ENCODE measurements at regions not wholly inside any gene's neighbourhood (a gene's known extent, or its start where the extent isn't known, plus 50 kb on each side); places are given as distances from the start of the nearest gene placed in this dataset.

DNA sequence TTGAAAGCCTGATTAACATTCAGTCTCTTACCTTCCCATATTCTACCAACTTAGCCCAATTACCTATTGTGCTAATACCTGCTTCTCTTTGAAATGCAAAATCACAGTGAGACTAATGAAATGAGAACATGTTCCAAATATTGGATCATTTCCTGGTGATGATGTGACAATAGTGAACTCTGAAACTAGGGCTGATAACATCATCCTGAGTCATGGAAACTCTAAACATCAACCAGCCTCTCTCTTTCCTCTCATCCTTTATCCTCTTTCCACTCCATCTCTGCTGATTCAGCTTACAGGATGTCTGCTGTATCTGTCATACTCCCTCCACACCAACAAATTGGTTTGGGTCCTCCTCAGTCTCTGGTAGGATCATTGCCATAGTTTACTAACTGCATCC, 98.8 kb upstream of the NCKAP5 start:
- Histone ChIP-seq H3K4me1 (no peaks in the 10 kb centered on the region), H3K36me3 (no peaks in the 10 kb centered on the region), H3K27ac (no peak overlapping the region), H3K4me3 (no peak overlapping the region), H3K9me3 (peaks cover 3 to 8% of the 10 kb centered on the region in 2 donors), H3K27me3 (no peaks in the 10 kb centered on the region)
- TF ChIP-seq, protein P1, sequence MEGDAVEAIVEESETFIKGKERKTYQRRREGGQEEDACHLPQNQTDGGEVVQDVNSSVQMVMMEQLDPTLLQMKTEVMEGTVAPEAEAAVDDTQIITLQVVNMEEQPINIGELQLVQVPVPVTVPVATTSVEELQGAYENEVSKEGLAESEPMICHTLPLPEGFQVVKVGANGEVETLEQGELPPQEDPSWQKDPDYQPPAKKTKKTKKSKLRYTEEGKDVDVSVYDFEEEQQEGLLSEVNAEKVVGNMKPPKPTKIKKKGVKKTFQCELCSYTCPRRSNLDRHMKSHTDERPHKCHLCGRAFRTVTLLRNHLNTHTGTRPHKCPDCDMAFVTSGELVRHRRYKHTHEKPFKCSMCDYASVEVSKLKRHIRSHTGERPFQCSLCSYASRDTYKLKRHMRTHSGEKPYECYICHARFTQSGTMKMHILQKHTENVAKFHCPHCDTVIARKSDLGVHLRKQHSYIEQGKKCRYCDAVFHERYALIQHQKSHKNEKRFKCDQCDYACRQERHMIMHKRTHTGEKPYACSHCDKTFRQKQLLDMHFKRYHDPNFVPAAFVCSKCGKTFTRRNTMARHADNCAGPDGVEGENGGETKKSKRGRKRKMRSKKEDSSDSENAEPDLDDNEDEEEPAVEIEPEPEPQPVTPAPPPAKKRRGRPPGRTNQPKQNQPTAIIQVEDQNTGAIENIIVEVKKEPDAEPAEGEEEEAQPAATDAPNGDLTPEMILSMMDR (IDR thresholded peaks at IDR 0.05) = no peak
- no peak for DNase-seq (ENCODE audit: low spot score in 2 of 2)
- intact Hi-C loops (cut with DNase I) = no loop called here

DNA sequence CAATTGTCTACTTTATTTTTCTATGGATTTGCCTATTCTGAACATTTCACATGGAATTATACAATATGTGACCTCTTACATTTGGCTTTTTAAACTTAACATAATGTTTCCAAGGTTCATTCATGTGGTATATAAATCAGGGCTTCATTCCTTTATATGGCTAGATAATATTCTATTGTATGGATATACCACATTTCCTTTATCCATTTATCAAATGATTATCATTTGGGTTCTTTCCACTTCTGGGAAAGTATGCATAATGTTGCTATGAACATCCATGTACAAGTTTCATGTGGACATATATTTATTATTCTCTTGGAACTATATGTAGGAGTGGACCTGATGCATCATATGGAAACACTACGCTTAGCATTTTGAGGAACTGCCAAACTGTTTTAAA, 99.7 kb upstream of the NCKAP5 start:
- intact Hi-C loops (cut with DNase I) = no loop called here
- H3K27ac ChIP-seq = no peak overlapping the region
- H3K9me3 ChIP-seq = peaks cover 3 to 8% of the 10 kb centered on the region in 2 donors
- H3K36me3 ChIP-seq = no peaks in the 10 kb centered on the region
- no peaks in the 10 kb centered on the region for H3K27me3 ChIP-seq
- peaks cover under 1 to 1% of the 10 kb centered on the region in 2 donors for H3K4me1 ChIP-seq
- H3K4me3 ChIP-seq = no peak overlapping the region
- DNase-seq (ENCODE audit: low spot score in 2 of 2) = no peak
- TF ChIP-seq, protein P1 (IDR thresholded peaks at IDR 0.05) = no peak

DNA sequence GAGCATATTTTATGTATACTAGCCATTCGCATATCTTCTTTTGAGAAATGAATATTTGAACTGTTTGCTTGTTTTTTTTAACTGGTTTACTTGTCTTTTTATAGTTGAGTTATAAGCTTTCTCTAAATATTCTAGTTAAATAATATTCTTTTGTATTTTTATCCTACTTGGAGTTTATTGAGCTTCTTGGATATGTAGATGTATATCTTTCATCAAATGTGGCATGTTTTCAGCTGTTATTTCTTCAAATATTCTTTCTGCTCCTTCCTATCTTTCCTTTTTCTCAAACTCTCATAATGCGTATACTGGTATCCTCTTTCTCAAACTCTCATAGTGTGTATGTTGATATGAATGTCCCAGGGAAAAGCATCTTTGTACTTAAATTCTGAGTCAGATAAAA, 100.3 kb upstream of the NCKAP5 start:
- DNase-seq (ENCODE audit: low spot score in 2 of 2) = no peak

DNA sequence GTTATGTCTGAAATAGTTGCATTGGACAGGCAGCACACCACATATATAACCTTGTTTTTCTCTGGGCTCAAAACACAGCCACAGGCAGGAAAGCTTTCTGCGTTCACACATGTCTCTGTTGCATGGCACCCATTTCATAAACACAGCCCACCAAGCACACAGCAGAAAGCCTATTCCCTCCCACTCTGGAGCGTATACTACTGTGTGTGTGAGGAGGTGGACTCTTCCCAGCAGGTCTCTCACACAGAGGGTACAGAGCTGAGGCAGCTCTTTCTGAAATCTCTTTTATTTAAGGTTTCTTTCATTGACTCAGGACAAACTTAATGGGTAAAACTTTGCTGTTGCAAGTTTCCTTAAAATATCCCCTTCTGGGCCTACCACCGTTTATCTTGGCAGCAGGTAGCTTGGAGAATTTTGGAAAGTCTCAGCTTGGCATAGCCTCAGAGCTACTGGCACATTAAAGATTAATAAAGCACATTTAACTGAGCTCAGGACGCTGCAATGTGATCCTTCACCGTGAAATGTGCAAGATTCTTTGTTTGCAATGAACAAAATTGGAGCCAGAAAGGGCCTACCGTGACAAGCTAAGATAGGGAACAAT, 105.1 kb upstream of the NCKAP5 start:
- no peak overlapping the region for H3K27ac ChIP-seq
- no peak overlapping the region for H3K4me3 ChIP-seq
- TF ChIP-seq, protein P1 (IDR thresholded peaks at IDR 0.05) = no peak

More for the DNA sequence above, 100.3 kb upstream of the NCKAP5 start:
- no peak overlapping the region for H3K4me3 ChIP-seq
- TF ChIP-seq, protein P1 (IDR thresholded peaks at IDR 0.05) = no peak
- no peaks in the 10 kb centered on the region for H3K27me3 ChIP-seq
- peaks cover 4 to 5% of the 10 kb centered on the region in 2 donors for H3K4me1 ChIP-seq
- no peak overlapping the region for H3K27ac ChIP-seq
- peaks cover 3 to 8% of the 10 kb centered on the region in 2 donors for H3K9me3 ChIP-seq
- no peaks in the 10 kb centered on the region for H3K36me3 ChIP-seq
- intact Hi-C loops (cut with DNase I) = no loop called here

DNA sequence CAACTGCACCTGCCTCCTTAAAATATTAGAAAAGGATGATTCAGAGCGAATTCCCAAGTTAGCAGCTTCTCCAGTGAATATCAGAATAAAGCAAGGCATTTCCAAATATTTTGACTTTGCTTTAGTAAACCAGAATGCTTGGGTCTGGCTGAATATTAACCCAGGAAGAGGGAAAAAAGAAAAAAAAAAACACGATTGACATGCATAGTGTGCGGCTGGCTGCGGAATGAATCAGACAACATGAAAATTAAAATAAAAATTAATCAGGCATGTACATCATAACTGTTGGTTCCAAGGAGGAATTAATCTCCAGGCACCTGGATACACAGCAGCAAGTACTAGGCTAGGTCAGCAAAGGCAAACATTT, 105.8 kb upstream of the NCKAP5 start:
- no peaks in the 10 kb centered on the region for H3K27me3 ChIP-seq
- intact Hi-C loops (cut with DNase I) = no loop called here
- no peak overlapping the region for H3K27ac ChIP-seq
- no peak for DNase-seq (ENCODE audit: low spot score in 2 of 2)
- H3K9me3 ChIP-seq = peaks cover 0 to 1% of the 10 kb centered on the region in 2 donors
- TF ChIP-seq, protein P1 (IDR thresholded peaks at IDR 0.05) = no peak
- no peaks in the 10 kb centered on the region for H3K36me3 ChIP-seq
- peak overlapping the region; percentile 48 to 56 for H3K4me3 ChIP-seq
- peaks cover 5 to 7% of the 10 kb centered on the region in 2 donors for H3K4me1 ChIP-seq

More for the DNA sequence above, 105.1 kb upstream of the NCKAP5 start:
- peaks cover 3% of the 10 kb centered on the region in 2 donors for H3K9me3 ChIP-seq
- no peak for DNase-seq (ENCODE audit: low spot score in 2 of 2)
- no peaks in the 10 kb centered on the region for H3K27me3 ChIP-seq
- H3K36me3 ChIP-seq = no peaks in the 10 kb centered on the region
- intact Hi-C loops (cut with DNase I) = no loop called here
- H3K4me1 ChIP-seq = peaks cover 5 to 7% of the 10 kb centered on the region in 2 donors
